GM19351 (cell line): ENCODE measurements at regions not wholly inside any gene's neighbourhood (a gene's known extent, or its start where the extent isn't known, plus 50 kb on each side); places are given as distances from the start of the nearest gene placed in this dataset.
"Not testable (repeated sequence)": the region's sequence is repeated elsewhere in the genome, so short reads cannot be mapped to it uniquely, and the experiment has no call there.

ENCODE experiments used
- ATAC-seq: cut with Tn5 transposase; IDR thresholded peaks from one replicate; pipeline ENCODE4 v1.9.1; 2021; ENCODE audit warnings: mild to moderate bottlenecking, moderate library complexity; ENCODE audit not compliant: unreplicated experiment

DNA sequence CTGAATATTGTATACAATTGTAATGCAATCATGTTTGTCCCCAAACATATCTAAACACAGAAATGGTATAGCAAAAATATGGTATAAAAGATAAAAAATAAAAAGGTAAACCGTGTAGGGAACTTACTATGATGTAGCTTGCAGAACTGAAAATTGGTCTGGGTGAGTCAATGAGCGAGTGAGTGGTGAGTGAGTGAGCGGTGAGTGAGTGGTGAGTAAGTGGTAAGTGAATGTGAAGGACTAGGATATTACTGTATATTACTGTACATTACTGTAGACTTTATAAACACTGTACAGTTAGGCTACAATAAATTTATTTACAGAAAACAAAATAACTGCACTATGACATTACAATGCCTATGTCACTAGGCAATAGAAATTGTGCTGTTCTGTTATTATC is 1163.2 kb upstream of the SORCS1 start:
- no peak for ATAC-seq

- ATAC-seq: no peak
These were observed 1158.8 kb upstream of the SORCS1 start for GRCh38 chr10:108323274-108323798.

DNA sequence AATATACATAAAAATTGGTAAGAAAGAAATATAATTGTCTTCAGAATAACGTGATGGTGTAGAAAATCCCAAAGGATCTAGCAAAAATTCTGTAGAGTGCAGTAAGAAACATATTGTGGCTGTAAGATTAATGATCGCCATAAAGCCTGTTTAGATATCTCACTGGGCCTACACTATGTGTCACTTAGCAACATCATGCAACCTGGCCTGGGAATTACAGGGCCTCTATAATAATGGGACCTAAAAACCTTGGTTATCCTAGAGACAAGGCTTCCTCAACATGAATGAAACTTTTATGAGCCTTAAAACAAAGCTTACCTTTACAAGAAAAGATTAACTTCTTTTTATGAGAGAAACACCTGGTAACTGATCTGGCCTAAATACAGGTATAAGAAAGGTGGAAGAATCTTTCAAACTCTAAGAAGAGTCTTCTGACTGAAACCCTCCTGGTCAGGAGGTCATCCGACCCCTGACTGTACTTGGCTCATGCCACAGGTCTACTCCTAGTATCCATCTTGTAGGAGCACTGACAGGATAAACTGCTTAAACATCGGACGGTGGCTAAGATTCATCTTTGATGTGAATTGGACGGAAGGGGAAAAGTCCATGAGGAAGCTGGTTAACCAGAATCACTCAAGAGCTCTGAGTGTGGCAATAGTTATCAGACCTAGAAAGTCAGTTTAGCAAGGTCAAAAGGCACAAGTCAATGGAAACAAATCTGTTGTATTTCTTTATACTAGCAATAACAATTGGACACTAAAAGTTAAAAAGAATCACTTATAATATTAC is 1155.1 kb upstream of the SORCS1 start:
- no peak for ATAC-seq

GRCh38 chr10:108315636-108316035 is 1151.1 kb upstream of the SORCS1 start:
- not testable (repeated sequence) for ATAC-seq

GRCh38 chr10:108307925-108308312 is 1143.4 kb upstream of the SORCS1 start:
- ATAC-seq: no peak

DNA sequence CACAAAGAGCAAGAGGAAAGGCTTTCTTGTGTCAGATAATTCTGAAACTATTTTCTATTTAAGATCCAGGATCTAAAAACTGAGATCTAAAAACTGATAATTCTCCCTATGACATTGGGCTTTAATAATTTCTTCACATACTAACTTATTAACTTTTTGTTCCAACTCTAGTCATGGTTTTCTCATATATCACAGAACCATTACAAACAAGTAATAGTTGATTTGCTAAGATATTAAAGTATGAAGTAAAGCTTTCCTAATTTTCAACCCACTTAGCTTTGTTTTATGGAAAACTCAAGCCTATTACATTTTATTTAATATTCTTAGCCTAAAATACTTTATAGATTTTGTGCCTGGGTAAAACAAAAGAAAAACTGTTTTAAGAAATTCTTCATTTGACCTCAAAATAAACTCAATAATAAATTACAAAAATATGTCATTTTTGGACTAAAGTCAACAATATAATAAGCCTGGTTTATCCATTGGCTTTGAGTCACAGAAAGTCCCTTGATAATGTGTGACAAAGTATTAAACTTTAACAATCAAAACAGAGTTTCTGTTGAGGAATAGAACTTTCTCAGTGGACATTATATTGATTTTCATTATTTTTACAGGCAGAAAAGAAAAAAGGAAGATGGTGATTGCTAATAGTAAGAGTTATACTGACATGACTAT is 1142.9 kb upstream of the SORCS1 start:
- no peak for ATAC-seq

DNA sequence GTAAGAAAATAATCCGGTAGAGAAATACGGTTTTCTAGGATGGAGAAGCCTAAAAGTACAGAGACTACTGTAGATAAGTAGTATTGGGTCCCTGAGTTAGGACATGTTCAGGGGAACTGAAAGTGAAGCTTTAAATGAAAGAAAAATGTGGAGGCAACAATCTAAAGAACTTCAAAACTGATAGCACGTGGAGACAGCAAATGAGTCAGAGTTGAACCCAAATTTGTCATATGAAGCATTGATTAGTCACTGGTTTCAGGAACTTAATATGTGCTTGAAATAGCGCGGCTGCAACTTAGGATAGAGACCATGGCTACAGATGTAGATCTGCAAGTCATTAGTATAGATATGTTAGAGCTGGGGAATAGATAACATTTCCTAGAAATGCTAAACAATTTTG is 1138.6 kb upstream of the SORCS1 start:
- peak; percentile 88 for ATAC-seq

GRCh38 chr10:108301002-108301401 is 1136.5 kb upstream of the SORCS1 start:
- ATAC-seq: no peak

- ATAC-seq: no peak
These were observed 1126.3 kb upstream of the SORCS1 start for GRCh38 chr10:108290823-108291222.

DNA sequence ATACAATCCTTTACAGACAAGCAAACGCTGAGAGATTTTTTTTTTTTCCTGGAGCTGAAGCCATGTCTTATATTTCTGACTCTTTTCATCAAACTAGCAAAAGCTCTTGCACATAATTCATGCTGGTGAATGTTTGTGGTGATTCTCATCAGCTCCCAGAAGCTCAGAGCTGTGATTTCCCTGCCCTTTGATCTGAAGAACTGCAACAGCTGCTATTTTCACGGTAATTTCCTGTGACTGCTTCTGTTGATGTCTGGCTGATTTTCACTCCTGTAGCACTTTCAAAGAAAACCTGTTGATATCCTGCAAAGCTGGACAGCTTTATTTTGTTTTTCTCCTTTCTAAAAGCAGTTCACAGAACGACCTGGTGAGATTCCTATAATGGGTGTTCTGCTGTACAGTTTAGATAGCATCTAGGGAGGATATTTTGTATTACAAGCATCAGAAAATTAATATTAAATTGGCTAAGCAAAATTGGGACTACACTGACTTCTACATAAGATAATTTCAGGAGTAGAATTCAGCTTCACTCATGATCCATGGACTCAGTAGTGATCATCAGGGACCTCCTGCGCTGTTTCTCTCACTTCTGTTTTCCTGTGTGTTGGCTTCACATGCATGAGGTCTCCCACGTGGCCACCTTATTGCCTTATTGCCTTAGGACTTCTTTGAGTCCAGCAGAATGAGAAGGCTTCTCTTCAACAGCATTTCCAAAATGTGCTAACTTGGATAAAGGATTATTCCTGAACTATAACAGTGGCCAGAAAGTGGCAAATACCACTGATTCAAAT is 1111.6 kb upstream of the SORCS1 start:
- peak; percentile 44 for ATAC-seq

- ATAC-seq: no peak
These were observed 1095.9 kb upstream of the SORCS1 start for GRCh38 chr10:108260383-108260906.

DNA sequence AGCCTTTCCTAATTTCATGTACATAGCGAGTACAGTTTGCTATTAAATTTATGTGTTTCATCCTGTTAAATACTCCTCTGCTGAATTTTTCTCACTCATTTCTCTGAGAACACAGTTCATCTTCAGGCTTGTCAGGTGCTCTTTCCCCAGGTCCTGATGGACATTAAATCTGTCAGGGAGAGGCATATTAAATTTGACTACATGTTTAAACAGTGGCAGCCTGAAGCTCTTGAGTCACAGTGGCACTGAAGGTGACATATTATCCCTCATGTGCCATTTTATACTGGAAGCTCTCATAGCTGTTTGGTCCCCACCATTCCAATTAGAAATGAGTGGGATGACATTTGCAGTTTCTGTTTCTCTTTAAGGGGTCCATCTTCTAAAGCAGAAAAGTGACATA is 1089.6 kb upstream of the SORCS1 start:
- ATAC-seq: no peak

DNA sequence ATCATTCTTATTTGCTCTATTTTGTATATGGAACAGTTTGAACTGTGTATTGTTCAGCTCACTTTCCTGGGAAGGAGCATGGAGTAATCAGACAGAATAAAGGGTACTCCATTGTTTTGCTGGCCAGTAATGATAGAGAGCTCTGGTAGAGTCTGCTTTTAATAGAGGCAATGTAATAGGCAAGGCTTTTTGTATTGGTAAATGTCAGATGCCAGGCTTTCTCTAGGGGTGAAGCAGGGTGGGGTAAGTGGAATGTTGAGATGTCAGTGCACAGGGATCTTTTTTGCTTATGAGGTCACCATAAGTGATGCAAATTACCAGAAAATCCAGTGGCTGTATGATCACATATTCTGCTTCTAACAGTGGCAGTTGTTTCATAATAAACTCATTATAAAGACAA is 1088.3 kb upstream of the SORCS1 start:
- ATAC-seq: no peak

DNA sequence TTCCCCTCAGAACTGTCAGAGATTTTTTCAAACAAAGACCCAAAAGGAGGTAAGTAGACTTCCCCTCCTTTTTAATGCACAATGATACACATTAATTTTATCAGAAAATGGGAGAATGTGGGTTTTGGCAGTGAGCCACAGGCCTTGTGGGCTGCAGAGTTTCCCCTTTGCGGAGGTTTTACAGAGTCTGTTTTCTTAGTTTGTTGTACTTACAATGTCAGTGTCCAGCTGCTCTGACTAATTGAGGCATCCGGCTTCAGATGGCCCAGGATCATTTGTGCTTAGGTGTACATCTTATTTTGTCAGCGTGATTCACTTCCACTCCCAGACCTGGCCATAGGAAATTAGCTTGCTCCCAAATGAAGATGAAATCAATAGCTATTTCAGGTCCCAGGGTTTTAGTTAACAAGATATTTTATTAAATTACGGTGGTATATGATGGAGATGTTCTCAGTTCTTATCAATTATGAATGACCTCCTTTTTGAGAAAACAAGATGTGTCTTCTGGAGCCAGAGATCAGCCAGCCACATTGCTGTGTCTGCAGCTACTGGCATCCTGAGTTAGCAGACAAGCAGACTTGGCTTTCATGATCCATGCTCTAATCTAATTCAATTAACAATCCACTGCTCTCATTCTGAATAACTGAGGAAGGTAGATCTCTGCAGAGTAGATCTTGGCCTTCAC is 1086.6 kb upstream of the SORCS1 start:
- ATAC-seq: no peak

DNA sequence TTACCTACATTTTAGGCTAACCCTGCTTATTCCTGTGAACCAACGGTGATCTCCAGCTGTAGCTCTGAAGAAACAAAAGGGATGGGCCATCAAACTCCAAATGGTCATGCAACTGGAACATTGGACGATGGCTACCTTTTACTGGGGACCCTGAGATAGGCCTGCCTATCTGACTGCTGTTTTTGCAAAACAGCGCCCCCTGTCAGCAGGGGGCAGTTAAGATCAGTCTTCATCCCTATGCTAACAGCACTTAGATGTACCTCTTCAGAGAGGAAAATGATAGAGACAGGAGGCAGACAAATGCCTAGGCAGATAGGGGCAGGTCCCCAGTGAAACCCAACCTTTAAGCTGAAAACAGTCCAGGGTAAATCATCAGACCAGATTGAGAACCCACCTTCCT is 1085.4 kb upstream of the SORCS1 start:
- peak; percentile 71 for ATAC-seq

DNA sequence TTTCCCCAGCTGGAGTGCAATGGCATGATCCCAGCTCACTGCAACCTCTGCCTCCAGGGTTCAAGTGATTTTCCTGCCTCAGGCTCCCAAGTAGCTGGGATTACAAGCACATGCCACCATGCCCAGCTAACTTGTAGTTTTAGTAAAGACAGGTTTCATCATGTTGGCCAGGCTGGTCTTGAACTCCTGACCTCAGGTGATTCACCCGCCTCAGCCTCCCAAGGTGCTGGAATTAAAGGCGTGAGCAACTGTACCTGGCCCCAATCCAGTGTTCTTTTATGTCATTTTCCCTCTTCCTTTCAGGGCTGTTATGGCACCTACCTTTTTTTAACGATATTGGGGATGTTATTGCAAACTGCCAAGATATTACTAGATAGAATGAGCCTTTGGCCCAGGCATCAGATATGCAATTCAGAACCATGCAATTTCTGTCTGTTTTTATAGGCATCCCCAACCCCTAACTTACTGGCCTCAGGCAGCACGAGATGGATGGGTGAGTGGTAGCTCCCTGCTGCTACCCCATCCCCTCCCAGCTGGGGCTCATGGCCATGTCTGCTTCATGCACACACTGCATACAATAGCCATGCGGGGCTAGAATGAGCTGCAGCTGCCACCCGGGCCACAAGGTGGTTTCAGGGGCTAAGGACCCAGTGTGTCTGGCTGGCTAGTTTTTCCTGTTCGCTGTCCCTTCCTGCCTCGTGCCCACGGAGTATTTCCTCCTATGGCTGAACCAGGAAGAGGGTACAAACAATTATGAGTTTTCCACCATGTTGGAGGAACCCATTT is 1080.1 kb upstream of the SORCS1 start:
- no peak for ATAC-seq

- ATAC-seq: no peak
These were observed 1076.7 kb upstream of the SORCS1 start for GRCh38 chr10:108241166-108241565.

- ATAC-seq: no peak
These were observed 1073.8 kb upstream of the SORCS1 start for GRCh38 chr10:108238261-108238660.

- no peak for ATAC-seq
These were observed 1066.1 kb upstream of the SORCS1 start for GRCh38 chr10:108230478-108231170.
